GM10248 (cell line): ENCODE measurements at regions not wholly inside any gene's neighbourhood (a gene's known extent, or its start where the extent isn't known, plus 50 kb on each side); places are given as distances from the start of the nearest gene placed in this dataset.
"Not testable (repeated sequence)": the region's sequence is repeated elsewhere in the genome, so short reads cannot be mapped to it uniquely, and the experiment has no call there.

Experiments
- CTCF ChIA-PET: fragments of 300-600 bp; sonication (Branson Sonifier 250); formaldehyde crosslinking; extraction: SDS; loops from one replicate; lab custom pipeline; 2021; ENCODE audit warnings: antibody characterized with exemption; lab: Yijun Ruan, JAX
- POLR2A ChIA-PET: fragments of 350-650 bp; sonication (Branson Sonifier 250); formaldehyde crosslinking; extraction: SDS; loops from one replicate; lab custom pipeline; 2020; ENCODE audit warnings: antibody characterized with exemption; lab: Yijun Ruan, JAX
- DNase-seq: peaks from one replicate; pipeline ENCODE4 v3.0.0; 2012; ENCODE audit errors: extremely low spot score
- CTCF ChIP-seq: IDR thresholded peaks from 2 replicates; pipeline ENCODE4 v1.5.1; 2012; ENCODE audit warnings: mild to moderate bottlenecking, low read depth; ENCODE audit errors: extremely low read depth, missing control alignments, control extremely low read depth

- CTCF ChIA-PET: no interaction called here
- no peak for DNase-seq
- POLR2A ChIA-PET: no interaction called here
- TF ChIP-seq CTCF: no peak
These were observed 462.2 kb upstream of the PTGER4 start for GRCh38 chr5:40217553-40217952.

- DNase-seq: no peak
- no peak for TF ChIP-seq CTCF
- CTCF ChIA-PET: interaction anchor here (1.4 to 1.7 kb wide), 2 partner anchors 10 to 44 kb away, joined by 3 to 4 read pairs; no protein-coding TSS in a partner anchor
- POLR2A ChIA-PET: no interaction called here
These were observed 469.0 kb upstream of the PTGER4 start for GRCh38 chr5:40210694-40211093.

GRCh38 chr5:40206030-40206429 is 473.7 kb upstream of the PTGER4 start:
- ChIA-PET POLR2A (no interaction called here), CTCF (interaction anchor here (0.9 to 2.2 kb wide), 2 partner anchors 10 kb away, joined by 3 to 10 read pairs; no protein-coding TSS in a partner anchor)
- TF ChIP-seq CTCF: no peak
- no peak for DNase-seq

- no peak for TF ChIP-seq CTCF
- ChIA-PET CTCF (interaction anchor here (0.8 to 2.2 kb wide), 3 partner anchors 8 to 28 kb away, joined by 3 to 10 read pairs (median 3); no protein-coding TSS in a partner anchor), POLR2A (no interaction called here)
- no peak for DNase-seq
These were observed 475.6 kb upstream of the PTGER4 start for GRCh38 chr5:40204144-40204543.

GRCh38 chr5:40202814-40203440 is 476.8 kb upstream of the PTGER4 start:
- TF ChIP-seq CTCF: no peak

GRCh38 chr5:40198736-40199135 is 481.0 kb upstream of the PTGER4 start:
- ChIA-PET POLR2A (no interaction called here), CTCF (interaction anchor here (1.2 kb wide), 1 partner anchor 14 kb away, joined by 3 read pairs; no protein-coding TSS in a partner anchor)
- no peak for TF ChIP-seq CTCF
- no peak for DNase-seq

More at GRCh38 chr5:40202814-40203440, 476.8 kb upstream of the PTGER4 start:
- CTCF ChIA-PET: no interaction called here
- POLR2A ChIA-PET: no interaction called here
- DNase-seq: no peak

GRCh38 chr5:40195574-40195973 is 484.1 kb upstream of the PTGER4 start:
- DNase-seq, POLR2A ChIA-PET: not testable (repeated sequence)
- CTCF ChIA-PET: interaction anchor here (1.0 to 2.8 kb wide), 2 partner anchors 10 to 709 kb away, joined by 3 to 10 read pairs; no protein-coding TSS in a partner anchor
